ENCODE measurements at regions not wholly inside any gene's neighbourhood (a gene's known extent, or its start where the extent isn't known, plus 50 kb on each side); places are given as distances from the start of the nearest gene placed in this dataset.
"Not testable (repeated sequence)": the region's sequence is repeated elsewhere in the genome, so short reads cannot be mapped to it uniquely, and the experiment has no call there.

DNA sequence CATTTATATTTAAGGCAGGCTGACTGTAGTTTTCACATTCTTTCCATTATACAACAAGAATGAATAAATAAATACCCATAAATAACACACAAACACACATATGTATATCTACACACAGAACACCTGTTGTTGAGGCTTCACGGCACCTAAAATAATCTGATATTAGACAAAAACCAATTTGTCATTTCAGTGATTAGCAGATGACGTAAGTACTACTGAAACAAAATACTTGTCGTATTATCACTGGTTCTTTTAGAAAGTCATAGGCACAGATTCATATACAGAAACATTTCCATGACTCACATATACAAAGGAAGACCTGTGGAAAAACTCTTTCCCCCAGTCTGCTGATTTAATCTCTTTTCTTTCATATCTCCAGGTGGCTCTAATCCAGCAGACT is 1113.4 kb upstream of the FANCL start:
- DNase-seq, result no peak

DNA sequence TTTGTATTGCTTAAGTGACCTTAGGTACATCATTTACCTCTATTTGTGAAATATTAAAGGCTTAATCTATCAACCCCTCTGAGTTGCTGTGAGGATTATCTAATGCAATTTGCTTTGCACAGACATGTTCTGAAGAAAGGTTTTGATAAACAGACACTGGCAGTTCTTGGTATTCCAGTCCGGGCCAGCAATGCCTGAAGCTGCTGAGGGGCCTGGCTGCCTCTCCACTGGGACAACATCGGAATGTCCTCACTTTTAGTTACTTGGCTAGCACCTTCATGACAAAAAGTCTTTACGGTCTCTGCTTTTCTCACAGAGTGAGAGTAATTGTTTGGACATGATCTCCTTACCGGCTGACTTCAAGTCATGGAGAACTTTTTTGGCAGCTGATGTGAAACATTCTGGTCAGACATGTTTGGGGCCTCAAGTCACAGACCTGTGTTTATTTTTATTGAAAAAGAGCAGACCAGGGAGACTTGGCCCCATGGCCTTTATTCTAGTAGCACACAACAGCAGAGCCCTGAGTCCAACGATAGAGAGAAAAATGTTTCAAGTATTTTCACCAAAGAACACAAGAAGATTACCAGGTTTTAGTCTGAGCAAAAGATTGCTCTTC is 1112.3 kb upstream of the FANCL start:
- DNase-seq, result no peak

DNA sequence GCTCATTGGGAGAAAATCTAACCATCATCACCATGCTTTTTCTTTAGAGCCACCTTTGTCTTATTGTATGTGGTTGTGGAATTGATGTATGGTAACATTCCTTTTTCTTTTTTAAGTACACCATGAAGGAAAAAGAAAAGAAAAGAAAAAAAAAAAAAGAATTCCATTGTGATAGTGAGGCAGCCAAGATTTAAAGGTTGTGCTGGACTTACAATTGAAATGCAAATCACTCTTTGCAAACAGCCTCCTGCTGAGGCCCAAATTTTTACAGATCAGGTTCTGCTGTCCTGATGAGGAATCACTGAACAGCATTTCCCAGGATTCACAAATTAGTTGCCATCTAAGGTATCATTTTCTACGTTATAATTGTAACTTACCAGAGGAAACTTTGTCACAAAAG is 1101.0 kb upstream of the FANCL start:
- no peak for DNase-seq

DNA sequence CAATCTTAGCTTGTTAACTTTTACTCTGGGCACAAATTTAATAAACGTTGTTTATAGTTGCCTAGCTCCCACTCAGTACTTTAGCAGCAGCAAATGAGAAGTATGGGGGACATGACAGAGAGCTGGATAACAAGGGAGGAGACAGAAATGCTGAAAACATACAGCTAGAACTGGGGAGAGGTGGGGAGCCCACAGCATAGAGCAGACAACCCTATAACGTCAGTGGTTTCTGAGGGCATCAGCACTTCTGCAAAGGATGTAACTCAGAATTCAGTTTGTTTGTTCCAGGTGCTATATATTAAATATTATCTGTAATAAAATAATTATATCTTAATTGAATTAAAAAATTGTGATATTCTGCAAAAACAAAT is 1098.7 kb upstream of the FANCL start:
- no peak for DNase-seq

DNA sequence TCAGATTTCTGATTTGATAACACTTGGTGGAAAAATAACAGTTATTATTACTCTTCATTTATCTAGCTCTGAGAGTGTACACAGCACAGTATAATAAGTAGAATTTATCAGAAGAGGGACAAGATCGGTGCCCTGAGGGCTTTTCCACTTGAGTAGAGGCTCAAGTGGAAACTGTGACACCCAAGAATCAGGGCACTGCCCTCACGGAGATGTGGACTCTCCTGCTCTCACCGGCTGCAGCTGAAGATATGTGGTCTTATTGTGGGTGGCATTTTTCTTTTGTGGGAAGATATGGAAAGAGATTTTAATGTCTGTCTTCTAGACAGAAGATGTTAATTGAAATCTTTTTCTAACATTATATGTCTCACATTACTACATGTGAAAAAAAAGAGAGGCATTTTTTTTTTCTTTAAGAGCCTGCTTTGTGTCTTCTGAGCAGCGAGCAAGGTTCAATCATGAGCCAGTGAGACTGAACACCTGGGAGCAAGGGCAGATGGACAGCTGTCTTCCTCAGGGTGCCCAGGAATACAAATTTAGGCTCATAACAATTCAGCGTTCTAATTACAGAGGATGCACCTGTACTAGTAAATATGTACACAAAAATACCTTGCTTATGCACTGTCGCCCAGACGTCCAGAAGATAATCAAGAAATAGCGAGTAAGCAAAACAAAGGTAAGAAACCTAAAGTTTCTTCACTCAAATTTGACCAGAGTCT is 1098.2 kb upstream of the FANCL start:
- DNase-seq, result no peak

DNA sequence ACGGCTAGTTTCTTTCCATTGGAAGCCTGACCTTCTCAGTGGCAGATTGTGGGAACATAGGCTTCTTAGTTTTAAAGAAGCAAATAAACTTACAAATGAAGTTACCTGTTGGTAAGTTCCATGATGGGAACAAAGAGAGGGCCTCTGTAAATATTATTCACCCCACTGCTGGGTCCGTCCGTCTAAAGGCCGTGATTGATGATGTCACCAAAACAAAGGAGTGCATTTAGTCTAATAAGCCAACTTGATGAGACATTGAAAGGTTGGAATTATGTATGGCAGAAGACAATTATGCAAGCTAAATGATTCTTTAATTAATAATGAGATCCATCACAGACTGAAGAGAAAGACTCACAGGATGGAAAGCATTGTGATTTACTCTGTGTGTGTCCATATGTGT is 1091.9 kb upstream of the FANCL start:
- no peak for DNase-seq

DNA sequence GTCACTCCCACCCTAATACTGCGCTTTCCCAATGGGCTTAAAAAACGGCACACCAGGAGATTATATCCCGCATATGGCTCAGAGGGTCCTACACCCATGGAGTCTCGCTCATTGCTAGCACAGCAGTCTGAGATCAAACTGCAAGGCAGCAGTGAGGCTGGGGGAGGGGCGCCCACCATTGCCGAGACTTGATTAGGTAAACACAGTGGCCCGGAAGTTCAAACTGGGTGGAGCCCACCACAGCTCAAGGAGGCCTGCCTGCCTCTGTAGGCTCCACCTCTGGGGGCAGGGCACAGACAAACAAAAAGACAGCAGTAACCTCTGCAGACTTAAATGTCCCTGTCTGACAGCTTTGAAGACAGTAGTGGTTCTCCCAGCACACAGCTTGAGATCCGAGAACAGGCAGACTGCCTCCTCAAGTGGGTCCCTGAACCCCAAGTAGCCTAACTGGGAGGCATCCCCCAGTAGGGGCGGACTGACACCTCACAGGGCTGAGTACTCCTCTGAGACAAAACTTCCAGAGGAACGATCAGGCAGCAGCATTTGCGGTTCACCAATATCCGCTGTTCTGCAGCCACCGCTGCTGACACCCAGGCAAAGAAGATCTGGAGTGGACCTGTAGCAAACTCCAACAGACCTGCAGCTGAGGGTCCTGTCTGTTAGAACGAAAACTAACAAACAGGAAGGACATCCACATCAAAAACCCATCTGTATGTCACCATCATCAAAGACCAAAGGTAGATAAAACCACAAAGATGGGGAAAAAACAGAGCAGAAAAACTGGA is 1085.6 kb upstream of the FANCL start:
- not testable (repeated sequence) for DNase-seq

DNA sequence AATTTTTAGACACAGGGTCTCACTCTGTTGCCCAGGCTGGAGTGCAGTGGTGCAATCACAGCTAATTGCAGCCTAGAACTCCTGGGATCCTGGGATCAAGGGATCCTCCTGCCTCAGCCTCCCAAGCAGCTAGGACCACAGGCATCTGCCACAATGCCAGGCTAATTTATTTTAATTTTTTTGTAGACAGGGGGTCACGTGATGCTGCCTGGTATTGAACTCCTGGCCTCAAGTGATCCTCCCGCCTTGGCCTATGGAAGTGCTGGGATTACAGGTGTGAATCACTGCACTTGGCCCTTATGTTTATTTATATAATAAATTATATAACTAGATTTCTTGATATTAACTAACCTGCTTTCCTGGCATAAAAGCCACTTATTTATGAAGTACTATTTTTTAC is 1081.7 kb upstream of the FANCL start:
- DNase-seq, result no peak

DNA sequence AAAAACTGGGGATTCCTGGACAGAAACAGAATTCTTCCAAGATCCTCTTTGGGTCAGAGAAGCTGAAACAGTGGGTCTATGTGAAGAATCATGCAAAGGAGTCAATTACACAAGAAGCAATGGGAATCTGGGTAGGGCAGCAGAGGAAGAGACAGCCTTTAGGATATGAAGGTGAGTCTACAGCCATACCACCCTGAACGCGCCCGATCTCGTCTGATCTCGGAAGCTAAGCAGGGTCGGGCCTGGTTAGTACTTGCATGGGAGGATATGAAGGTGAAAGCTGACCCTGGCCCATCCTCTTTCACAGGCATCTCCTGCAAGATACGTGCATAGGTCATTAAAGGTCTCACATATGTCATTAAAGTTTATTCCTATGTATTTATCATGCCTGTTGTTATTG is 1080.9 kb upstream of the FANCL start:
- DNase-seq, result no peak

DNA sequence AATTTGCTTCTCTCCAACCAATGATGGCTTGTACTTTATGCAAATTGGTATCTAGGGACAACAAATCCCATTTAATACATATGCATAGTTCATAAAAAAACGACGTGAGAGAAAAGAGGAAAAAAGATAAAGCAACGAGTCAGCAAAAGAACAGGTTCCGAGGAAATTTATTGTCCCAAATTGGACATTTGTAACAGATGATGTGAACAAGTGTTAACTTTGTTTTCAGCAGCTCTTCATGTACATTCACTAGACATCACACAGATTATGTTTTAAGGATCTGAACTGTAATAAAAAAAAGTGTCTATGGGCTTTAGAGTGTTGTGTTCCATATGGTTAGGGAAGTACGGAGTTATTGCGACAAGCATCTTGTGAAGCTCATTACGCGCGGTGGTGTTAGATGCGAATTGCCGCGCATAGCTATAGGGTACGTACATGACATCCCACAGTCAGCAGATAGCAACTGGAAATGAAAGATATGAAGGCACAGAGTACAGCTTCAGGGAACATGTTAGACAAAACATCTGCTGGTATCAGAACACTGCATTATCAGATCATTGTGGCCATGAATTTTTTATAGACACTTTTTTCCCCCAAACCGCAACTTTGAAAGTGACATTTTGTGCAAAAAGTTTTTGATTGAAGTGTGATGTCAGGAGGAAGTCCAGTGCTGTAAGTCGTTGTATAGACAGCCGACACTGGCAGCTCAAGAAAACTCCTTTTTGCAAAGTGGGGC is 1073.1 kb upstream of the FANCL start:
- DNase-seq, result no peak

DNA sequence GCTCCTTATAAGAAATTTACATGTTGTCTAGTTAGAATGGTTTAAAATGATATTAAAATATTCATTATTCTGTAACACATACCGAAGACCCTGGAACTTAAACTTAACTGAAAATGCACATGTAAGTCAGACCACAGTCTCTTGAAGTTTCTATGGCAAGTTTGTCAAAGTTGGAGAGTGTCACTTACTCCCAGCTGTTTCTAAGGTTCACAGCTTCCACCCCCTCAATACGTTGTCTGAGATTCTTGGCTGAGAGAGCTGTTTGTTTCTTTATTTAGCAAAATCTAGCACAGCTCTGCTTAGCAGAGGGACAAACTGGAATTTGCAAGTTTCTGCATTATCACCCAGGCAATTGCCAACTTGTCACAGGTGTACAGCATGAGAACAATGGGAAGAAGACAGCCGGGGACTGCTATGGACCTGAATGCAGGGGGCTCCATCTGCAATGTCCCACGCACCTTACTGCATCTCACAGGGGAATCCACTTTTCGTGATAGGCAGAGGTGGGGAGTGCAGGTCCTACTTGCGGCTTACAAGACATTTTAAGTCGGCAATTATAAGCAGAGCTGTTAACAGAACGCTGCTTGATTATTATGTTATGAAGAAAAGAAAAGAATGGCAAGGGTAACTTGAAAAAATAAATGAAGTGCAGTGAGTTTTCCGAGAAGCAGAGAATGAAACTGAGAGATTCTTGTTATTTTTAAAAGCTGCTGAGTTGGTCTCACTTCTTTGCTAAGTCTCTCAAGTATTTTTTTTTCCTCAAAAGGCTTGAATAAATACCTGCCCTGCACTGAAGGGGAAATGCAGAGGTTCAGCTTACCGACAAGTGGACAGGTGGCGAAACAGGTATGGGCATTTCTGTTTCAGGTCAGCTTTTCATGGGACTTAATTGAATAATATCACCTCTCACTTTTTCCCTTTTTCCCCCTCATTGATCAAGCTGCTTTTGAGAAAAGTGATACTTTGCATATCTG is 1072.1 kb upstream of the FANCL start:
- peak; percentile 16 for DNase-seq

DNA sequence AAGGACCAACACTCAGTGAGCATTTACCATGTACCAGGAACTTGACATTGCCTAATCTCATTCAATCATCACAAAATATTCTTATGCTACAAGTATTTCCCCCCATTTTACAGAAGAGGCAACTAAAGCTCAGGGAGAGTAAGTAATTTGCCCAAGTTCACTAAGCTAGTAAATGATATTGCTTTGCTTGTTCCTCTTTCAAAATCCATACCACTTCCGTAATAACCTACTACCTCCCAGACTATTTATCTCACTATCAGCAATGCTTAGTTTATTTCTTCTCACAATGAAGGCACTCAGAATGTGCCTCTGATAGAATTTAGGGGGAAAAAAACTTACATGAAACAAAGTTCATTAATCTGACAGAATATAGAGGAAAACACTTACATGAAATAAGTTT is 1070.9 kb upstream of the FANCL start:
- DNase-seq, result no peak

DNA sequence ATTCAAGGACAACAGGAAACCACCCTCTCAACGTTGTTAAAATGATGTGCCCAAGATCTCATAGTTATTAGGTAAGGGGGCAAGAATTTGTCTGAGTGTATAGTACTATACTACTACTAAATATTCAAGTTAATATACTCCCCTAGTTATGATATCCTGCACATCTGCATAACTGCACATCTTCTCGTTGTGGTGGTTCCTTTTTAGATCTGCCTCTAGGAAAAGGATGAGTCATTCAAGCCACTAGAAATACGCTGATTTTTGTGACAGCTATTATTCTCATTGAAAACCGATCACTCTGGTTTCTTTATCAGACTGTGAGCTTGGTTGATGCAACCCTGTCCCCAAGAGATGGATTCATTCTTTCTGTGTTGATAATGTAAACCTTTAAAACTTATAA is 1067.0 kb upstream of the FANCL start:
- DNase-seq, result no peak

DNA sequence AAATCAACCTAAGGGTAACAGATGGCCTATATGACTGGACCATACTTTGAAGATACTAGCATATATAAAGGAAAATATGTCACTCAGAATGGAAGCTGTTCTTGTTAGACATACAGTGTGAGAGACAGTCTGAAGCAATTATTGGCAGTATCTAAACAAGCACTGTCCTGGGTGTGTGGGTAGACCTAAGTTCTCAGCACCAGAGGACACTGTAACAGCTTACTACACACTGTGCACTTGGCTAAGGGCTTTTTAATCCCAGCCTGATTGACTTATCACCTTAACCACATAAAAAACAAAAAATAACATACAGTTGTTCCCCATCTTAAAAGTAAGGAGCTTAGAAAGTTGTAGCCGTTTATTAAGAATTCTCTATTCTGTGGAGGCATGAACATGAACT is 1066.1 kb upstream of the FANCL start:
- DNase-seq, result no peak

DNA sequence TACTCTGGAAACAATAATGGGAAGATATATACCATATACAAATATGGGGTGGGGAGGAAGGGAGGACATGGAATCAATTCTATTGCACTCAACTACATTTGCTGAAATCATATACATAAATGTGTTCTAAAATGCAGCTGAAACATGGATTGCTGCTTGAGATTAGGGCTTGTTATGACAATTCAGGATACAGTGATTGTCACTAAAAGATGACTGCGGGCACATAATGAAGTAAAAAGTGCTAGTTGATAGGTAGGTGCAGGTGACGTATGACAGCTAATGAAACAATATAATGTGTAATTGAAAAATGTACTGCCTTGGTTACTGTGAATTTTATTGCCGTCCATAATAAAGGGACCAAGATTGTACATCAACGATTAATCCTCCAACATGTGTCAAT is 1062.1 kb upstream of the FANCL start:
- DNase-seq, result no peak

DNA sequence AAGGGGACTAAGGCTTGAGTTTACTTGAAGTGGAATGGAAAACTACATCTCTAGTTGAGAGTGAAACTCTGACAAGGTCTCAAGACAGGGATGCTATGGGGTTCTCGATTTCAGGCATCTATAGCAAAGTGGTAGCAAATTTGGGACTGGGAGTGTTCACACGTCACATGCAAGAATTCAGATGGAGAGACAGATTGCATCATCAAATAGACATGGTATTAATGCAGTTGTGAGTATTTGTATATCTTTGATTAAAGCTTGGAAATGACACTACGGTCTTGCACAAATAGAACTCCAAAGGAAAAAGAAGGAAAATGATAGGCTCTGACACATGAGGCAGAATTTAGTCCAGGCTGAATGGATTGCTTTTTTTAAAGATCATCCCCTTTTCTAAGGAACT is 1061.6 kb upstream of the FANCL start:
- DNase-seq, result no peak

DNA sequence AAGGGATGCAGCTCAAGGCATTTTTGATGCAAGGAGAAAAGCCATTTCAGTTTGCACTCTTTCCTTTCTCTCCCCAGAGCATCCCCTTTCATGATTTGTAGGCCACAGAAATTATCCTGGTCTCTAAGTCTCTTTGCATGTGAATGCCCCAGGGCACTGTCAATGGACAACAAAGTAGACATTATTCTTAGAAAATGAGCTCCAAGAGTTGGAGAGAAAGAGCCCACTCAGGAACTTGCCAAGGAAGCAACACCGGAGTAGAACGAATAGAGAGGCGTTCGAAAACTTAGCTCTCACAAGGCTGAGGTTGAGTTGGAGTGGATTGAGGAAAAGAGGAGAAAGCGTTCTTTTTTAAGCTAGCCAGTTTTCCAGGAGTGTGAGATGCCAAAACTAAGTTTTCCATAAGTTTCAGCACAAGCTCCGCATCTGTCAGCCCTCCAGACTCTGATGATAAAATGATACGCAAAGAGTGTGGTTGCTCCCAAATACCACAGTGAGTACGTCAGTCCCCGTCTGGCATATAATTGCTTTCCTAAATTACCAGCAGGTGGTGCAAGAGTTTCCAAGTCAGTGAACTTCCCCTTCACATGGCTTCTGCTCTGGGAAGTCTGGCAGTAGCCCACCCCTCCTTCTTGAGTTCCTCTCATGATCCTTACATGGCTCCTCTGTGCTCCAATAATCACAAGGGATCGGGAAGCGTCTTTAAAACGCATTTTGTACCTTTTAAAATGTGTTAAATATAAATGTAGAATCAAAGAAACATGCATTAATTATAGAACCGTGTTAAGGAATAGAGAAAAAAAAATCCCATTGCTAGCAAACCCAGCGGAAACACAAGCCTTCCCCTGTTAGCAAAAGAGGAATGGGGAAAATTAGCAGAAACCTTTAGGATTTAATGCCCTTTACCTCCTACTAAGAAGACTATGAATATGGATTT is 1060.6 kb upstream of the FANCL start:
- peak; percentile 49 for DNase-seq

DNA sequence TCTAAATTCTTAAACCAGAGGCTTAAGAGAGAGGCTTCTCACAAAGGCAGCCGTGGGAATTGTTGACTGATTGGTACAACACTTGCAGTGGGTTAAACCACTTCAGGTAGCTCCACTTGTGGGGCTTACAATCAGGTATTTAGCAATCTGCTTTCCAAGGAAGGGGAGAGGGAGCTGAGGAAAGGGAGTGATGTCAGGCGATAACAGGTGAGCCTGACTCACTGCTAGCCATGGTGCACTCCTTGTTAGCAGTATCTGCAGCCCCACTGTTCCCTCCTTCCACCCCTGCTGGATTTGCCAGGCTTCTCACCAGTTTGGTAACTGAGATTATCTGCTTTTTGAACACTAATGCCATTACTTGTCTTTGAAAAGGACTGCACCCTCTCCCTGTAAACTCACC is 1056.7 kb upstream of the FANCL start:
- DNase-seq, result peak; percentile 63

DNA sequence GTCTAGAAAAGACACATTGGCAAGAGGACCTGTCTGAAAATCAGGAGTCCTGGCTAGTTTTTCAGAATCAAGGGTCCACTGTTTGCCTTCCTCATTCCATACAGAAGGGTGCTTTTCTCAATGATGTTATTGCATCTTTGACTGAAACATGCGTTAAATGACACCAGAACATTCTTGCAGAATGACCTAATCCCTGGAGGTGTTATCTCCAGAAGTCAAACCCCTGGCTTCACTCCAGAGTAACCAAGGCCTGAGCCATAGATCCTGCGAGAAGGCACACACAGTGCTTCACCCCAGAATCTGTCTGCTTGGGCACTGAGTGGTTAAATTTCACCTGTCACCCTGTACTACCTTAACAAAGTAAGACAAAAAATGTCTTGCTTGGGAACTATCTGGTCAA is 1055.2 kb upstream of the FANCL start:
- no peak for DNase-seq

DNA sequence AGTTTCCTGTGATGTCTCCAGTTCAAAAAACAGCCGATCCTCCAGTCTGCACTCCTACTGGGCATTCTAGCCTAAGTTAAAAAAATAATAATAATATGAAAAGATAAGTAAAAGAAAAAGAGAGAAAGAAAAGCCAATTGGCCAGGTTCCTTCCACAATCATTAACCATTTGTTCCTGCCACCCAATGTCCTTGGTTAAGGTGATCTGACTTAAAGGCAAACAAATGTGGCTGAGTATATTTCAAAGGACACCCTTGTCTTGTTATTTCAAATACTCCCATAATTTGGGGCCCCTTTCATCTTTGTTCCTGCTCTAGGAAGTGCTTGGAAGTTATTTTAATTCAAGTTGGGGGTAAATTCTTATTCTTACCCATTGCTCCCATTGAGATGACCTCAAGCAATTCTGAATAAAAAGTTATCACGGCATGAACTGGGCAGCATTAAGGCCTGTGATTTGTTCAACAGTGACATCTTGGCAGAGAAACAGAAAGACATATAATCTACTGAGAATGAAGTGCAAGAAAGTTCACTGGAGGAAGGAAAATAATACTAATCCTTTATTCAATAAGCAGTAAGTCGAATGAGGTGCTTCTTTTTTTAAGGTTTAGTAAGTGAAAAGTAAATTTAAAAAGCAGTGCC is 1054.5 kb upstream of the FANCL start:
- no peak for DNase-seq

DNA sequence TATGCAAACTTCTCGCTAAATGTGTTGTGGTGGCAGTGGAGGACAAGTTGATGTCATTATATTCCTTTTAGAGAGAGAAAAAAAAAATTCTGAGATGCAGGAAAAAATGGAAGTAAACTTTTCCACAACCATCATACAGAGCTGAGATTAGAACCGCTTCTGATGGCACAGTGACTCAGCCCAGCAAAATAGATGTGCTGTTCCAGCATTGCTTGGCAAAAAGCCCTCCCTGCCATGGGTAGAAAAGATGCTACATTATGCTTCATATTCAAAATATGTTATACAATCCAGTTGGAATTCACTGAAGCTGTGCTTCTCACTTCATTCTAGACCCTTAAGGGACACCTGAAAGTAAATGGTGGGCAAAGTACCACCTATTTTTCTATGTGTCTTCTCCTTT is 1047.6 kb upstream of the FANCL start:
- DNase-seq, result no peak

Data from NCI-H510A treated with DMSO at 0.1 percent for 48 hours (cell line).